Type B pancreatic cell (in vitro differentiated cells): ENCODE measurements at regions not wholly inside any gene's neighbourhood (a gene's known extent, or its start where the extent isn't known, plus 50 kb on each side); places are given as distances from the start of the nearest gene placed in this dataset.

Experiments used
- DNase-seq: peaks from one replicate; pipeline ENCODE4 v3.0.0; 2021; ENCODE audit warnings: mixed read lengths; ENCODE audit not compliant: unreplicated experiment; ENCODE audit errors: extremely low spot score
- H3K27ac Mint-ChIP-seq: 2 replicates; pipeline ENCODE4 v1.8.0; 2021; ENCODE audit warnings: mild to moderate bottlenecking, mixed read lengths
- H3K27me3 Mint-ChIP-seq: 2 replicates; pipeline ENCODE4 v1.8.0; 2021; ENCODE audit warnings: mixed read lengths
- H3K36me3 Mint-ChIP-seq: 2 replicates; pipeline ENCODE4 v1.8.0; 2021; ENCODE audit warnings: mixed read lengths
- H3K4me1 Mint-ChIP-seq: one replicate; pipeline ENCODE4 v1.8.0; 2021; ENCODE audit warnings: mixed read lengths; ENCODE audit not compliant: unreplicated experiment
- H3K4me3 Mint-ChIP-seq: 2 replicates; pipeline ENCODE4 v1.8.0; 2021; ENCODE audit warnings: mild to moderate bottlenecking, mixed read lengths
- H3K9me3 Mint-ChIP-seq: 2 replicates; pipeline ENCODE4 v1.8.0; 2021; ENCODE audit warnings: mixed read lengths
- CTCF ChIP-seq: fragments of 200-600 bp; sonication (generic); conservative IDR thresholded peaks from 2 replicates; pipeline ENCODE4 v1.5.0; 2021; ENCODE audit warnings: antibody characterized with exemption, mild to moderate bottlenecking

- Mint-ChIP-seq H3K27me3 (no peaks in the 10 kb centered on the region), H3K9me3 (peaks cover 14% of the 10 kb centered on the region), H3K4me3 (no peak overlapping the region), H3K36me3 (peaks cover 3% of the 10 kb centered on the region), H3K27ac (no peak overlapping the region), H3K4me1 (peaks cover 20% of the 10 kb centered on the region)
- TF ChIP-seq CTCF, result no peak
- no peak for DNase-seq
These were observed 140.9 kb upstream of the MAP3K1 start for GRCh38 chr5:56674441-56674840.

GRCh38 chr5:56673171-56673570 lies 142.2 kb upstream of the MAP3K1 start:
- peaks cover 3% of the 10 kb centered on the region for H3K36me3 Mint-ChIP-seq
- H3K27me3 Mint-ChIP-seq, result no peaks in the 10 kb centered on the region
- DNase-seq, result no peak

GRCh38 chr5:56671571-56671970 lies 143.8 kb upstream of the MAP3K1 start:
- no peak overlapping the region for H3K27ac Mint-ChIP-seq
- no peak overlapping the region for H3K4me3 Mint-ChIP-seq
- H3K4me1 Mint-ChIP-seq, result peaks cover 19% of the 10 kb centered on the region
- H3K27me3 Mint-ChIP-seq, result no peaks in the 10 kb centered on the region
- peaks cover 3% of the 10 kb centered on the region for H3K36me3 Mint-ChIP-seq
- DNase-seq, result no peak
- H3K9me3 Mint-ChIP-seq, result peaks cover 17% of the 10 kb centered on the region
- TF ChIP-seq CTCF, result no peak

More at GRCh38 chr5:56673171-56673570, 142.2 kb upstream of the MAP3K1 start:
- TF ChIP-seq CTCF, result no peak
- peaks cover 14% of the 10 kb centered on the region for H3K9me3 Mint-ChIP-seq
- H3K27ac Mint-ChIP-seq, result no peak overlapping the region
- H3K4me3 Mint-ChIP-seq, result no peak overlapping the region
- H3K4me1 Mint-ChIP-seq, result peaks cover 20% of the 10 kb centered on the region

- no peaks in the 10 kb centered on the region for H3K27me3 Mint-ChIP-seq
- peaks cover 3% of the 10 kb centered on the region for H3K36me3 Mint-ChIP-seq
- no peak for DNase-seq
- peaks cover 11% of the 10 kb centered on the region for H3K9me3 Mint-ChIP-seq
- H3K4me1 Mint-ChIP-seq, result peaks cover 12% of the 10 kb centered on the region
- no peak overlapping the region for H3K4me3 Mint-ChIP-seq
- no peak for TF ChIP-seq CTCF
- H3K27ac Mint-ChIP-seq, result peak overlapping the region; percentile 31
These were observed 144.4 kb upstream of the MAP3K1 start for GRCh38 chr5:56670916-56671315.

GRCh38 chr5:56669534-56670483 lies 145.5 kb upstream of the MAP3K1 start:
- Mint-ChIP-seq H3K4me1 (peaks cover 9% of the 10 kb centered on the region), H3K4me3 (peak overlapping the region; percentile 75), H3K27me3 (no peaks in the 10 kb centered on the region)

More at GRCh38 chr5:56669534-56670483, 145.5 kb upstream of the MAP3K1 start:
- TF ChIP-seq CTCF, result no peak
- peaks cover 3% of the 10 kb centered on the region for H3K36me3 Mint-ChIP-seq
- peaks cover 7% of the 10 kb centered on the region for H3K9me3 Mint-ChIP-seq
- no peak for DNase-seq
- peak overlapping the region; percentile 91 for H3K27ac Mint-ChIP-seq
